ENCODE measurements at regions not wholly inside any gene's neighbourhood (a gene's known extent, or its start where the extent isn't known, plus 50 kb on each side); places are given as distances from the start of the nearest gene placed in this dataset.
"Not testable (repeated sequence)": the region's sequence is repeated elsewhere in the genome, so short reads cannot be mapped to it uniquely, and the experiment has no call there.

DNA sequence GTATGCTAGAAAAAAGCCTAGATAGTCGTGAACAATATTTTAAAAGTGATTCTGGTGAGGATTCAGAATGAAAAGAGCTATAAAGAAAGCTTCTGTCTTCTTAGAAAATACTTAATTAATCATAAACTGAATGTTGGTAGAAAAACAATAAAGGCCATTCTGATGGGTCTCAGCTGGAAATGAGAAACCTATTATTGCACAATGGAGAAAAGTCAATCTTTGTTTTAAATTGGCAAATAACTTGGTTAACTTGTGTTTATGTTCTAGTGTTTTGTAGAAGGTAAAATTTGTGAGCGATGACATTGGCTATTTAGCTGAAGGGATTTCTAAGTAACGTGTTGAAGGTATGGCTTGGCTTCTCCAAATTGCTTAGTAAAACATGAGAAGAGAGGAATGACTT is 74.1 kb upstream of the TMED7 start:
- intact Hi-C loops (cut with DNase I; ENCODE audit: low total_unique reads), result no loop called here
- 62 to 92% (median 87%) methylated on average over 3 of the region's 3 CpGs for WGBS, 5 donors
- no peaks in the 10 kb centered on the region for H3K9me3 ChIP-seq

DNA sequence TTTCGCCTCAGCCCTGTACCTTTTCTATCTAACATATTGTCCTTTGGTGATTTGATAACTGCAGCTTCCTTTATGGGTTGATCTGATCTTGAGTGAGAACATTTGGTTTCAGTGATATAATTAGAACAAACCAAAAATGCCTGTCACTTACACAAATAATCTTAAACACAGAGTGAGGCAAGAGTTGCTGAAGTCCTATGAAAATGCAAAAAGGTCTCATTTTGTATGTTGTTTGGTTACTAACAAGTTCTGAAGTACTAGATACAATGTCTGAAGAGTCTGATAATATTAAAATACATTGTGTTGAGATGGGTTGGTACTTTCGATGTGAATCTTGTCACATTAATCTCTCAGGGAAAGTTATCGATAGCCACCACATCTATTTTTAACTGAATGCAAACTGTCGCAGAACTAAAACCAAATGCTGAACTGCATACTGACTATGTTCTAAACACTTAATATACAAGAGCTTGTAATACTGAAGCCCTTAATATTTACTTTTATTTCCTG is 70.4 kb upstream of the TMED7 start:
- H3K9me3 ChIP-seq, result no peaks in the 10 kb centered on the region
- WGBS, 5 donors, result 89 to 92% (median 91%) methylated on average over 4 of the region's 4 CpGs

More for the DNA sequence above, 74.1 kb upstream of the TMED7 start:
- Histone ChIP-seq H3K27ac (no peak overlapping the region), H3K27me3 (replicated peaks in 1 of 7) (no peaks in the 10 kb centered on the region), H3K36me3 (no peaks in the 10 kb centered on the region), H3K4me1 (no peaks in the 10 kb centered on the region), H3K4me3 (no peak overlapping the region)
- no peak for DNase-seq
- TF ChIP-seq POLR2AphosphoS5 (IDR thresholded peaks at IDR 0.05) (no peak), POLR2A (IDR thresholded peaks at IDR 0.05) (no peak)
- TF ChIP-seq, protein P1, sequence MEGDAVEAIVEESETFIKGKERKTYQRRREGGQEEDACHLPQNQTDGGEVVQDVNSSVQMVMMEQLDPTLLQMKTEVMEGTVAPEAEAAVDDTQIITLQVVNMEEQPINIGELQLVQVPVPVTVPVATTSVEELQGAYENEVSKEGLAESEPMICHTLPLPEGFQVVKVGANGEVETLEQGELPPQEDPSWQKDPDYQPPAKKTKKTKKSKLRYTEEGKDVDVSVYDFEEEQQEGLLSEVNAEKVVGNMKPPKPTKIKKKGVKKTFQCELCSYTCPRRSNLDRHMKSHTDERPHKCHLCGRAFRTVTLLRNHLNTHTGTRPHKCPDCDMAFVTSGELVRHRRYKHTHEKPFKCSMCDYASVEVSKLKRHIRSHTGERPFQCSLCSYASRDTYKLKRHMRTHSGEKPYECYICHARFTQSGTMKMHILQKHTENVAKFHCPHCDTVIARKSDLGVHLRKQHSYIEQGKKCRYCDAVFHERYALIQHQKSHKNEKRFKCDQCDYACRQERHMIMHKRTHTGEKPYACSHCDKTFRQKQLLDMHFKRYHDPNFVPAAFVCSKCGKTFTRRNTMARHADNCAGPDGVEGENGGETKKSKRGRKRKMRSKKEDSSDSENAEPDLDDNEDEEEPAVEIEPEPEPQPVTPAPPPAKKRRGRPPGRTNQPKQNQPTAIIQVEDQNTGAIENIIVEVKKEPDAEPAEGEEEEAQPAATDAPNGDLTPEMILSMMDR (IDR thresholded peaks at IDR 0.05 in 8 of 11, conservative IDR thresholded peaks at IDR 0.05 in 3 of 11), result no peak

DNA sequence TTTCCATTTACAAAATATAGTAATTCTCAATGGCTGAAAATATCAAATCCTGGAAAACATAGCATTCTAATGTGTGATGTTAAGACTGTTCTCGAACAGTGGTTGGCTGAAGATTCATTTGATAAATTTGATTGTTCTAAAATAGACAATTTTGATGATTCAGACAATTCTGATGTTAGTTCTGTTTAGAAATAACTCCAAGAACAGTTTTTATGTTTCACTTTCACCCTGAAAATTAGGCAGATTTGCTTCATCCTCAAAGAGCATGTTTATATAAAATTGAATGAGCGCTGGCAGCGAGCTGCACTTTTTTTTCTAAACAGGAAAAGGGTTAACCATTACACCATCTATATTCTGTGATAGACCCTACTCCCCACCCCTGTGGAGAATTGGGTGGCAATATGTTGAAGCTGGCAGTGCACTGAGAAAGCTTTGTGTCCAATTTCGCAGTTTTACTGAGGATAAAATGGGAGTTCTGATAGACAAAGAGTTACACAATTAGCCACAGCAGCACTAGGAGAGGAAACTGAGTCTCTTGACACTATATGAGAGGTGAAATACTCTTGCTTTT is 69.6 kb upstream of the TMED7 start:
- H3K4me1 ChIP-seq, result no peaks in the 10 kb centered on the region
- intact Hi-C loops (cut with DNase I; ENCODE audit: low total_unique reads), result no loop called here
- no peaks in the 10 kb centered on the region for H3K36me3 ChIP-seq
- no peaks in the 10 kb centered on the region for H3K27me3 ChIP-seq (replicated peaks in 1 of 7)
- H3K27ac ChIP-seq, result no peak overlapping the region
- no peak for TF ChIP-seq POLR2A (IDR thresholded peaks at IDR 0.05)
- TF ChIP-seq POLR2AphosphoS5 (IDR thresholded peaks at IDR 0.05), result no peak
- TF ChIP-seq, protein P1 (IDR thresholded peaks at IDR 0.05 in 8 of 11, conservative IDR thresholded peaks at IDR 0.05 in 3 of 11), result no peak
- WGBS, 5 donors, result 79 to 90% (median 86%) methylated on average over 4 of the region's 4 CpGs
- H3K9me3 ChIP-seq, result no peaks in the 10 kb centered on the region
- no peak overlapping the region for H3K4me3 ChIP-seq
- DNase-seq, result no peak

More for the DNA sequence above, 70.4 kb upstream of the TMED7 start:
- Histone ChIP-seq H3K4me1 (no peaks in the 10 kb centered on the region), H3K27me3 (replicated peaks in 1 of 7) (no peaks in the 10 kb centered on the region), H3K4me3 (no peak overlapping the region), H3K36me3 (no peaks in the 10 kb centered on the region), H3K27ac (no peak overlapping the region)
- intact Hi-C loops (cut with DNase I; ENCODE audit: low total_unique reads), result no loop called here
- DNase-seq, result no peak
- no peak for TF ChIP-seq POLR2A (IDR thresholded peaks at IDR 0.05)
- no peak for TF ChIP-seq POLR2AphosphoS5 (IDR thresholded peaks at IDR 0.05)
- TF ChIP-seq, protein P1 (IDR thresholded peaks at IDR 0.05 in 8 of 11, conservative IDR thresholded peaks at IDR 0.05 in 3 of 11), result no peak

DNA sequence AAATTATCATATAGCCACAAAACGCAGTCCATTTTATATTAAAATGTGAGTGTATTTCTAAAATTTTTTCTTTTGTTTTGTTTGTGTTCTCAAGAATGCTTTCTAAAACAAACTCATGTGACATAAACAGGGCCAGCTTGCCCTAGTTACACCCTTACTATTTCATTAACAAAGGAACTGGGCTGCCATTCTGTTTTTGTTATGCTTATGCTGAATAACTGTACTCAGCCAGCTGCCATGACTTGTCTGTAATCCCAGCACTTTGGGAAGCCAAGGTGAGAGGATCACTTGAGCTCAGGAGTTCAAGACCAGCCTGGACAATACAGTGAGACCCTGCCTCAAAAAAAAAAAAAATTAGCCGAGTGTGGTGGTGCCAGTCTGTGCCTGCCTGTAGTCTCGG is 66.0 kb upstream of the TMED7 start:
- H3K36me3 ChIP-seq; H3K4me3 ChIP-seq; H3K27me3 ChIP-seq (replicated peaks in 1 of 7); H3K27ac ChIP-seq; H3K4me1 ChIP-seq; H3K9me3 ChIP-seq; DNase-seq; intact Hi-C loops (cut with DNase I; ENCODE audit: low total_unique reads): not testable (repeated sequence)
- WGBS, 5 donors, result 89 to 96% (median 92%) methylated on average over 3 of the region's 3 CpGs

DNA sequence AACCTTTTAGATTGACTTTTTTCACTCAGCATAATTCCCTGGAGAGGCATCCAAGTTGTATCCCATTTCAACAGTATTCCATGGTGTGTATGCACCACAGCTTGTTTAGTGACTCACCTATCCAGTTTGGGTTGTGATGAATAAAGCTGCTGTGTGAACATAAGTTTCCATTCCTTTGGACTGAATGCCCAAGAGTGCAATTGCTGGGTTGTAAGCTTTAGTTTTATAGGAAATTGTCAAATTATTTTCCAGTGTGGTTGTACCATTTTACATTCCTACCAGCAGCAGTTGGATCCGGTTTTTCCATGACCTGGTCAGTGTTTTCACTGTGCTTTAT is 60.9 kb upstream of the TMED7 start:
- Histone ChIP-seq H3K36me3 (no peaks in the 10 kb centered on the region), H3K4me3 (no peak overlapping the region), H3K27me3 (replicated peaks in 1 of 7) (no peaks in the 10 kb centered on the region), H3K4me1 (no peaks in the 10 kb centered on the region), H3K9me3 (no peaks in the 10 kb centered on the region), H3K27ac (no peak overlapping the region)
- DNase-seq, result no peak
- intact Hi-C loops (cut with DNase I; ENCODE audit: low total_unique reads), result no loop called here
- TF ChIP-seq POLR2AphosphoS5 (IDR thresholded peaks at IDR 0.05), result no peak
- TF ChIP-seq POLR2A (IDR thresholded peaks at IDR 0.05), result no peak
- TF ChIP-seq, protein P1 (IDR thresholded peaks at IDR 0.05 in 8 of 11, conservative IDR thresholded peaks at IDR 0.05 in 3 of 11), result no peak
- 83 to 94% (median 85%) methylated on average over 1 of the region's 1 CpG for WGBS, 5 donors
